Upper lobe of left lung (tissue), 4 donors: ENCODE measurements at regions not wholly inside any gene's neighbourhood (a gene's known extent, or its start where the extent isn't known, plus 50 kb on each side); places are given as distances from the start of the nearest gene placed in this dataset.

Source experiments
- CTCF ChIP-seq, 6 experiments: fragments of 450-650 bp in 4 of 6; fragments of 200-600 bp in 2 of 6; sonication (generic) in 2 of 6; IDR thresholded peaks; one replicate each; pipeline ENCODE4 v1.5.1; 2016 to 2019; ENCODE audit warnings: antibody characterized with exemption in 6 of 6
- POLR2A ChIP-seq, 4 donors: fragments of 450-650 bp; IDR thresholded peaks; one replicate each; pipeline ENCODE4 v1.5.1; 2016 to 2017; ENCODE audit warnings: antibody characterized with exemption in 4 of 4, mild to moderate bottlenecking in 2 of 4
- POLR2AphosphoS5 ChIP-seq, 2 donors: sonication (generic); formaldehyde crosslinking; IDR thresholded peaks; one replicate each; pipeline ENCODE4 v1.5.1; 2017; ENCODE audit warnings: antibody characterized with exemption in 2 of 2

- TF ChIP-seq CTCF (IDR thresholded peaks at IDR 0.05), result no peak
- no peak for TF ChIP-seq POLR2A (IDR thresholded peaks at IDR 0.05)
- TF ChIP-seq POLR2AphosphoS5 (IDR thresholded peaks at IDR 0.05), result no peak
These were observed 211.2 kb upstream of the CTAGE1 start for GRCh38 chr18:22628795-22629510.
